HCT116 (cell line): ENCODE measurements at regions not wholly inside any gene's neighbourhood (a gene's known extent, or its start where the extent isn't known, plus 50 kb on each side); places are given as distances from the start of the nearest gene placed in this dataset.

Experiments used
- ATAC-seq: fragments of 200-7000 bp; cut with Tn5 transposase; 2 replicates; pipeline ENCODE4 v1.9.1; 2020; ENCODE audit warnings: mild to moderate bottlenecking, moderate library complexity
- BruUV-seq: library from RNA; stranded (reverse); fragments of 400-500 nt; replicated peaks from 2 replicates; lab custom pipeline; 2021; lab: Mats Ljungman, UMichigan
- CTCF ChIA-PET: fragments of 300-600 bp; sonication (Branson Sonifier 250); formaldehyde crosslinking; loops from one replicate; lab custom pipeline; 2021; ENCODE audit warnings: antibody characterized with exemption; lab: Charles Lee
- POLR2A ChIA-PET: fragments of 300-600, 350-600 bp; sonication (Branson Sonifier 250); formaldehyde crosslinking; loops from one replicate; lab custom pipeline; 2021; ENCODE audit warnings: antibody characterized with exemption; lab: Charles Lee
- RAD21 ChIA-PET, 2 experiments: fragments of 300-600 bp; sonication (Branson Sonifier 250); formaldehyde crosslinking; loops; one replicate each; lab custom pipeline; 2023; ENCODE audit warnings: low total read pairs in 2 of 2; ENCODE audit not compliant: uncharacterized antibody in 2 of 2, unreplicated experiment in 2 of 2, low non-redundant PET in 1 of 2; lab: Charles Lee
- DNase-seq: peaks from one replicate; pipeline ENCODE4 v3.0.0-alpha.2; 2010; ENCODE audit warnings: low read depth, low spot score
- H2AFZ ChIP-seq: fragments of 200-600 bp; shearing (Covaris generic), sonication (generic); 2 replicates; pipeline ENCODE4 v1.6.1; 2017; ENCODE audit warnings: low read depth, mixed run types, mixed read lengths, antibody characterized with exemption, low read length; ENCODE audit not compliant: poor library complexity, severe bottlenecking
- H3K27ac ChIP-seq: 2 replicates; pipeline ENCODE4 v1.5.1; 2012; ENCODE audit warnings: low read depth, low read length
- H3K27me3 ChIP-seq: fragments of 200-600 bp; sonication (generic); 2 replicates; pipeline ENCODE4 v1.6.1; 2016; ENCODE audit warnings: mixed run types, low read length, mixed read lengths; ENCODE audit not compliant: insufficient read depth
- H3K36me3 ChIP-seq, 2 experiments: fragments of 200-500 bp in 1 of 2; fragments of 200-600 bp in 1 of 2; sonication (Bioruptor generic) in 1 of 2; sonication (generic) in 1 of 2; 2 replicates each; pipeline versions ENCODE4 v1.5.1 to v1.6.1; 2014 to 2016; ENCODE audit warnings: low read length in 2 of 2, inconsistent platforms in 1 of 2, mixed read lengths in 1 of 2, mixed run types in 1 of 2; ENCODE audit not compliant: insufficient read depth in 2 of 2, control insufficient read depth in 1 of 2
- H3K4me1 ChIP-seq, 2 experiments: fragments of 200-600 bp in 1 of 2; sonication (generic) in 1 of 2; 2 replicates each; pipeline versions ENCODE4 v1.5.1 to v1.6.1; 2012 to 2017; ENCODE audit warnings: low read length in 2 of 2, inconsistent platforms in 1 of 2, mild to moderate bottlenecking in 1 of 2, mixed read lengths in 1 of 2, mixed run types in 1 of 2, moderate library complexity in 1 of 2; ENCODE audit not compliant: insufficient read depth in 2 of 2, control insufficient read depth in 1 of 2
- H3K4me2 ChIP-seq: fragments of 200-600 bp; sonication (generic); 2 replicates; pipeline ENCODE4 v1.6.1; 2017; ENCODE audit warnings: mixed run types, low read length, mixed read lengths
- H3K4me3 ChIP-seq, 2 experiments: fragments of 200-600 bp in 1 of 2; sonication (generic) in 1 of 2; replicated peaks in 1 of 2; 2 replicates each; pipeline ENCODE4 v1.5.1; 2011 to 2016; ENCODE audit warnings: low read length in 2 of 2, control low read depth in 1 of 2, low read depth in 1 of 2, mild to moderate bottlenecking in 1 of 2, mixed read lengths in 1 of 2, mixed run types in 1 of 2
- H3K79me2 ChIP-seq: fragments of 200-600 bp; sonication (generic); 2 replicates; pipeline ENCODE4 v1.6.1; 2017; ENCODE audit warnings: mild to moderate bottlenecking, mixed run types, low read length, moderate library complexity, mixed read lengths; ENCODE audit not compliant: insufficient read depth
- H3K9ac ChIP-seq: fragments of 200-600 bp; sonication (generic); 2 replicates; pipeline ENCODE4 v1.6.1; 2016; ENCODE audit warnings: low read length, mixed read lengths
- H3K9me2 ChIP-seq: fragments of 200-600 bp; sonication (generic), shearing (Covaris generic); 2 replicates; pipeline ENCODE4 v1.6.1; 2017; ENCODE audit warnings: mixed run types, mild to moderate bottlenecking, moderate library complexity; ENCODE audit not compliant: insufficient read depth
- H3K9me3 ChIP-seq, 2 experiments: fragments of 200-500 bp in 1 of 2; fragments of 200-600 bp in 1 of 2; sonication (Bioruptor generic) in 1 of 2; sonication (generic) in 1 of 2; 2 replicates each; pipeline ENCODE4 v1.6.1; 2014 to 2017; ENCODE audit warnings: low read length in 2 of 2, mixed read lengths in 2 of 2, inconsistent platforms in 1 of 2, low read depth in 1 of 2, mild to moderate bottlenecking in 1 of 2, mixed run types in 1 of 2, moderate library complexity in 1 of 2; ENCODE audit not compliant: control insufficient read depth in 1 of 2, insufficient read depth in 1 of 2
- H4K20me1 ChIP-seq: fragments of 200-600 bp; sonication (generic), shearing (Covaris generic); 2 replicates; pipeline ENCODE4 v1.6.1; 2017; ENCODE audit warnings: mixed run types, mild to moderate bottlenecking, moderate library complexity; ENCODE audit not compliant: insufficient read depth
- ATF3 ChIP-seq: IDR thresholded peaks from 2 replicates; pipeline ENCODE4 v1.6.1; 2012
- CBX3 ChIP-seq: IDR thresholded peaks from 2 replicates; pipeline ENCODE4 v1.6.1; 2012; ENCODE audit warnings: low read depth
- EGR1 ChIP-seq: IDR thresholded peaks from 2 replicates; pipeline ENCODE4 v1.6.1; 2012; ENCODE audit warnings: low read depth
- EZH2phosphoT487 ChIP-seq: fragments of 200-600 bp; IDR thresholded peaks from 2 replicates; pipeline ENCODE4 v1.6.1; 2018; ENCODE audit warnings: antibody characterized with exemption, borderline replicate concordance
- JUND ChIP-seq: IDR thresholded peaks from 2 replicates; pipeline ENCODE4 v1.6.1; 2012
- MAX ChIP-seq: IDR thresholded peaks from 2 replicates; pipeline ENCODE4 v1.6.1; 2012
- REST ChIP-seq: IDR thresholded peaks from 2 replicates; pipeline ENCODE4 v1.6.1; 2012; ENCODE audit warnings: low read depth
- SRF ChIP-seq: IDR thresholded peaks from 2 replicates; pipeline ENCODE4 v1.6.1; 2012; ENCODE audit warnings: low read depth
- TCF7L2 ChIP-seq: IDR thresholded peaks from 2 replicates; pipeline ENCODE4 v1.7.0; 2011; ENCODE audit warnings: borderline replicate concordance, inconsistent platforms; ENCODE audit not compliant: insufficient read depth, insufficient read length; ENCODE audit errors: extremely low read depth
- YY1 ChIP-seq: IDR thresholded peaks from 2 replicates; pipeline ENCODE4 v1.6.1; 2011; ENCODE audit warnings: low read length, low read depth, moderate library complexity, mild to moderate bottlenecking; ENCODE audit not compliant: insufficient replicate concordance; ENCODE audit errors: extremely low read depth
- ZFX ChIP-seq: fragments of 450-650 bp; IDR thresholded peaks from 2 replicates; pipeline ENCODE4 v1.6.1; 2017
- ZNF274 ChIP-seq: fragments of 200-500 bp; sonication (Bioruptor generic); IDR thresholded peaks from 2 replicates; pipeline ENCODE4 v1.6.1; 2014; ENCODE audit warnings: mild to moderate bottlenecking, low read depth, low read length, inconsistent platforms
- intact Hi-C: fragments of 100-400 bp; cut with micrococcal nuclease; formaldehyde crosslinking; loops from 2 replicates; pipeline ENCODE4 v1.10.0; 2022

- Histone ChIP-seq H3K79me2 (no peaks in the 10 kb centered on the region), H3K27me3 (peaks cover 7% of the 10 kb centered on the region; the same call in 1 of the 2 replicates), H4K20me1 (no peaks in the 10 kb centered on the region), H2AFZ (no peak overlapping the region), H3K9me3 (no peaks in the 10 kb centered on the region), H3K36me3 (no peaks in the 10 kb centered on the region), H3K9ac (no peak overlapping the region), H3K4me2 (no peak overlapping the region), H3K4me3 (no peak overlapping the region), H3K9me2 (no peaks in the 10 kb centered on the region), H3K4me1 (no peaks in the 10 kb centered on the region), H3K27ac (no peak overlapping the region)
- no peak for DNase-seq
- ChIA-PET RAD21 (no interaction called here), CTCF (no interaction called here), POLR2A (no interaction called here)
- no peak for ATAC-seq
- TF ChIP-seq ZNF274 (no peak), SRF (no peak), MAX (no peak), ZFX (no peak)
- intact Hi-C loops: no loop called here
- BruUV-seq: no TSS peak
These were observed 340.8 kb upstream of the DCBLD2 start for GRCh38 chr3:99242271-99242670.

- Histone ChIP-seq H3K27ac (no peak overlapping the region), H2AFZ (no peak overlapping the region), H3K36me3 (no peaks in the 10 kb centered on the region), H3K4me1 (no peaks in the 10 kb centered on the region), H3K4me2 (no peak overlapping the region), H3K9me3 (no peaks in the 10 kb centered on the region), H3K79me2 (no peaks in the 10 kb centered on the region), H3K27me3 (peaks cover 13% of the 10 kb centered on the region), H3K4me3 (no peak overlapping the region), H3K9me2 (no peaks in the 10 kb centered on the region), H4K20me1 (no peaks in the 10 kb centered on the region), H3K9ac (no peak overlapping the region)
- intact Hi-C loops: no loop called here
- POLR2A ChIA-PET: no interaction called here
- CTCF ChIA-PET: no interaction called here
- ATAC-seq (no peak), DNase-seq (no peak)
- TF ChIP-seq EGR1: no peak
- TF ChIP-seq ZNF274: no peak
- TF ChIP-seq SRF: no peak
- TF ChIP-seq TCF7L2: no peak
- no peak for TF ChIP-seq REST
- TF ChIP-seq ZFX: no peak
- TF ChIP-seq CBX3: no peak
- TF ChIP-seq JUND: no peak
- TF ChIP-seq YY1: no peak
- no peak for TF ChIP-seq EZH2phosphoT487
- no peak for TF ChIP-seq ATF3
- RAD21 ChIA-PET: no interaction called here
- BruUV-seq: no TSS peak
These were observed 339.2 kb upstream of the DCBLD2 start for GRCh38 chr3:99240700-99241099.
